Inferior parietal cortex (tissue), 1 donor: ENCODE measurements at regions not wholly inside any gene's neighbourhood (a gene's known extent, or its start where the extent isn't known, plus 50 kb on each side); places are given as distances from the start of the nearest gene placed in this dataset.
"Not testable (repeated sequence)": the region's sequence is repeated elsewhere in the genome, so short reads cannot be mapped to it uniquely, and the experiment has no call there.

Experiments
- DNase-seq: peaks from one replicate; pipeline ENCODE4 v3.0.0-alpha.2; 2016; ENCODE audit errors: extremely low spot score

GRCh38 chr12:124706363-124706762 is 139.0 kb upstream of the NCOR2 start:
- DNase-seq = no peak

GRCh38 chr12:124705545-124706138 is 138.2 kb upstream of the NCOR2 start:
- DNase-seq = no peak

GRCh38 chr12:124704619-124705018 is 137.2 kb upstream of the NCOR2 start:
- DNase-seq = no peak

DNA sequence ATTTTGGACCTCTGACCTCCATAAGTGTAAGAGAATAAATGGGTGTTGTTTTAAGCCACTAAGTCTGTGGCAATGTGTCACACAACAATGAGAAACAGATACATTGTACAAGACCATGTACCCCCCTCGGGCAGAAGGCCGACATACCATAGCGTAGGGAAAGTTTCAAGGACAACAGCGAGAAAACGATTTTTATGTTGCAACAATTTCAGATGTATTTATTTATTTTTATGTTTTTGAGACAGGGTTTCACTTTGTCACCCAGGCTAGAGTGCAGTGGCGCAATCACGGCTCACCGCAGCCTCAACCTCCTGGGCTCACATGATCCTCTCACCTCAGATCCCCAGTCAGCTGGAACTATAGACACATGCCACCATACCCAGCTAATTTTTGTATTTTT is 136.4 kb upstream of the NCOR2 start:
- no peak for DNase-seq

- DNase-seq = no peak
Measured at GRCh38 chr12:124702736-124703135, 135.3 kb upstream of the NCOR2 start.

GRCh38 chr12:124700810-124701592 is 133.6 kb upstream of the NCOR2 start:
- no peak for DNase-seq

DNA sequence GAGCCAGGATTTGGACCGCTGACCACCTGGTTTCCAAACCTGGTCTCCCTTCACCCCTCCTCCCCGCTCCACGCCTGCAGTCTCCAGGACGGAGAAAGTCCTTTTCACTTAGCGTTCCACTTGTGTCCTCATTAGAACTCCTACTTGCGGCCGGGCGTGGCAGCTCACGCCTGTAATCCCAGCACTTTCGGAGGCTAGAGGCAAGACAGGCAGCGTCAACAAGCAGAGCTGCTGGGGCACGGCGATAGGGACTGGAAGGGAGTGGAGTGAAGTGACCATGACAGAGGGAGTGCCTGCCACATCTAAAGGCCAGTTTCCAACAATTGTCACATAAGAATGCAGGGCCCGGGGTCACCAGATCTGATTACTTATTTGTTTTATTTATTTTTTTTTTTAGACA is 132.5 kb upstream of the NCOR2 start:
- DNase-seq = no peak

GRCh38 chr12:124698998-124699305 is 131.5 kb upstream of the NCOR2 start:
- no peak for DNase-seq

DNA sequence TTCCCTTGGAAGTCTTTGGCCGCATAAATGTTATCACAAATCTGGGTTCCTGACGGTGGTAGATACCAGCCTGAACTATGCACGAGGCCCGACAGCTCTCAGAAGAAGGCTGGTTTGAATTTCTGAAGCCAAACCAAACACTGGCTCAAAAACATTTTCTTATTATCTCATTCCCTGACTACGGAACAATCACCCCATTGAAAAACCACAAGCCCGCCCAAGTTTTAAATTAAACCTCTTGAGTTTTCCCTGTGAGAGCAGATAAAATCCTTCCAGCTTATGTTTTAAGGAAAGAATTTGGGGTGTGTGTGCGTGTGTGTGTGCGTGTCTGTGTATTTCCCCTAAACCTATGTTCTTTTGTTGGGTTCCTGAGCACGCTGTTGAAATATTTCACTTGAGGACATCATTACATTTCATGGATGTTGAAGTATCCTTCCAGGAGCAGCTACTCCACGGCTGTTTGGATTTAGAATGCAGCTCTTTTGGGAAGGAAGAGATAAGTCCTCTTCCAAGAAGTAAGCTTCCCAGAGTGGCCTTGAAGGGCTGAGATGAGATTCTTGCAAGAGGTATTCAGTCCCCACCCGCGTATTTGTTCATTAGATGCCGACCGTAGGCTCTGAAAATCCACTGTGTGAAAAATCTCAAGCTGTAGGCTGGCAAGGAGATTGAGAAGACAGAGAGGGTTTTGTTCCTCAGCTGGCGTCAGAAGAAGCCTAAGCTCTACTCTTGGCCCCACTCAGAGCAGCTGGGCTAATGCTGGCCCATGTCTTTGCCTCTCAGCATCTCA is 131.0 kb upstream of the NCOR2 start:
- no peak for DNase-seq

- not testable (repeated sequence) for DNase-seq
Measured at GRCh38 chr12:124697722-124698121, 130.3 kb upstream of the NCOR2 start.

DNA sequence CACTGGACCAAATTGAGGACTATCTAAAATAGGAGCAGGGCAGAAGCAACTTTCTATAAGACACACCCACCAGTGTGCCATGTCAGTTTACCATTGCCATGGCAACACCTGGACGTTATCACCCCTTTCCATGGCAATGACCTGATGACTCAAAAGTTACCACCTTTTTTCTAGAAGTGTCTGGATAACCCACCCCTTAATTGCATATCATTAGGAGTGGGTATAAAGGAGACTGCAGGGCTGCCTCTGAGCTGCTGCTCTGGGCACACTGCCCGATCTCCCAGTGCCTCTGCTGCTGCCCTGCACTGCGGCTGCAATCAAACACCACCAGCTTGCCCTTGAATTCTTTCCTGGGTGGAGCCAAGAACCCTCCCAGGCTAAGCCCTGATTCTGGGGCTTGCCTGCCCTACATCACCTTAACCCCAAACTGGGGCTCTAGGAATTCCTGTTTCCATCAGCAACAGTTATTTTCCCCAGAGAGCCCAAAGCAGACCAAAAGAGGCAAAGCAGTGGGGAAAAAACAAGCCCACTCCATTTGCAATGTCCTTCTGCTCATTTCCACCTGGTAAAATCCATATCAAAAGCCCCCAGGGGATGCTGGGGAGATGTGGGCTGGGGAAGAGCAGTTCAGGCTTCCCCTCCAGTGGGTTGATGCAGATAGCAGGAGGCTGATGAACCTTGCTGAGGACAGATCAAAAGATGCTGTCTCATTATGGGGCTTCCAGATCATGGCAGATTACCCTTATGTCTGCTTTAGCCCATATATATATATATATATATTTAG is 129.5 kb upstream of the NCOR2 start:
- DNase-seq = no peak

GRCh38 chr12:124695861-124696260 is 128.4 kb upstream of the NCOR2 start:
- no peak for DNase-seq

DNA sequence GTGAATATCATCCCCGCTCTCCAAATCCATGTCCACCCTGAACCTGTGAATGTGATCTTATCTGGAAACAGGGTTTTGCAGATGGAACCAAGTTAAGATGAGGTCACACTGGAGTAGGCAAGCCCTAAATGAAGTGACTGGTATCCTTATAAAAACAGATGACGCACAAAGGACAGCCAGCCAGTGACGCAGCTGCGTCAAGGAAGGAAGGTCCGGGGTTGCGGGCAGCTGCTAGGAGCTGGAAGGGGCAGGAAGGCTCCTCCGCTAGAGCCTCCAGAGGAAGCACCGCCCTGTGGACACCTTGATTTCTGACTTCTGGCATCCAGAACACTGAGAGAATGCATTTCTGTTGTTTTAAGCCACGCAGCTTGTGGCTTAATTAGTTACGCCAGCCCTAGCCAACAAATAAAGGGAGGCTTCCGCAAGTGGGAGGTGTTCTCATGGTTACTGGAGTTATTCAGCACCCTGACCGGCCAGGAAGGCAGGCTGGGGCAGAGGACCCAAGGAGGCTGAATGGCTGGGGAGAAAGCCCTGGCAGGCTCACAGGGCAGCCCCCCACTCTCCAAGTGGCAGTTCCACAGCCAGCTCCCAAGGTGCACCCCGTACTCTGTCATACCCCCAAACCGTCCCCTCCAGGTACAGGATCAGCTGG is 127.6 kb upstream of the NCOR2 start:
- DNase-seq = no peak

DNA sequence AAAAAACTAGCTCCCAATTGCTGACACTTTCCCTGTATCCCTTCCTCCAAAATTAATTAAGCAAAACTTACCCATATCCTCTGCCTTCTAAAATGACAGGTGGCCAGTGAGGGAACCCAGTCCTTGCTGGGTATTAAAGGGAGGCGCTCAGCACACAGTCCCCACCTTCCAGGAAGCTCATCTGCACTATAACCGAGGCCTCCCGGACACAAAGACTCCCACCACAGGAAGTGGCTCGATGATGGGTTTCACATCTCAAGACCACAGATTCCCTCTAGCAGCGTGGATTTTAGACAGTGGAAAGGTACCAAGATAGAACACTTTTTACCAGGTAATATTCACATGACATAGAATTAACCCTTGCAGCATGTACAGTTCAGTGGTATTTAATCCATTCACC is 126.8 kb upstream of the NCOR2 start:
- DNase-seq = no peak

GRCh38 chr12:124693111-124693723 is 125.8 kb upstream of the NCOR2 start:
- no peak for DNase-seq

- DNase-seq = no peak
Measured at GRCh38 chr12:124692443-124692842, 125.0 kb upstream of the NCOR2 start.

GRCh38 chr12:124691429-124691828 is 124.0 kb upstream of the NCOR2 start:
- no peak for DNase-seq

DNA sequence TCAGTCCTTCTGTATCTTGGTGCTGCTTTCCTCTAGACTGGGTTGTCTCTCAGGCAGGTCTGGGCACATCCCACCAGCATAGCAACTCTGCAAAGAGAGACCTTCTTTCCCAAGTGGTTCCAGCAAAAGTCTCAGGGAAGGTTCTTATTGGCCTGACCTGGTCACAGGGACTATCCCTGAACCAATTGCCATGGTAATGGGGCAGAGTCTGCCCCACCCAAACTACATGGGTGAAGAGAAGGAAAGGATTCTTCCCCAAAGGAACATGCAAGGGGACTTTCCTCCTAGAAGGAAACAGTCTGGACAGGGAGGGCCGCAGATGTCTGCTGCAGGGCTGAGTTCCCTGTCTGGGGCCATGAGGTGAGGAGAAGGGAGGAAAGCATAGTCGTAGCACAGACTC is 122.2 kb upstream of the NCOR2 start:
- no peak for DNase-seq

DNA sequence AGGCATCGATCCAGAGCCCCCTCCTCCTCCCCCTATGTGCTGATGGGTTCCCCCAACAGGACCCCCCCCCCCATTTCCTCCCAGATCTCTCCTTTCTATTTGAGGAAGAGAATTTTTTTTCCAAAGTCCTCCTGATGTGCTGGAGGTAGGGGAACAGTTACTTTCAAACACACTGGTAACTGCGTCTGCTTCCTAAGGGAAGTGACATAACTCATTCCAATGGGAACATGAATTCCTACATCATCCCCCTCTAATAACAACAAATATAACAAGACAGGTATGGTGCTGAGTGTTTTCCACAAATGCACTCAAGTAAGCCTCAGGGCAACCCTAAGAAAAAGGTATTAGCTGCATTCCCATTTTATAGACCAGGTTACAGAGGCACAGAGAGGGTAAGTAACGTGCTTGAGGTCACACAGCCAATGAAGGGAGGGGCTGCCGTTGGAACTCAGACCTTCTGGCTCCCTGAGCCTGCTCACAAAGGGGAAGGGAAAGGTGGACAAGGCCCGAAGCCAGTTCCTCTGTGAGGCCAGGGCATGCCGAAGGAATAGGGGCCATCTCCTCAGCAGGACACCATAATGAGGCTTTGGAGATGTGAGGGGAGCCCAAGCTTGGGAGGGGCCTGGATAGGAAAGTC is 121.1 kb upstream of the NCOR2 start:
- DNase-seq = no peak

- no peak for DNase-seq
Measured at GRCh38 chr12:124687917-124688316, 120.5 kb upstream of the NCOR2 start.
